HepG2 (cell line): ENCODE measurements at regions not wholly inside any gene's neighbourhood (a gene's known extent, or its start where the extent isn't known, plus 50 kb on each side); places are given as distances from the start of the nearest gene placed in this dataset.

Experiments used
- ATAC-seq: fragments of 200-7000 bp; cut with Tn5 transposase; 3 replicates; pipeline ENCODE4 v1.9.1; 2020; ENCODE audit warnings: mild to moderate bottlenecking, moderate library complexity
- BruUV-seq: library from RNA; stranded (reverse); fragments of 400-500 nt; replicated peaks from 2 replicates; lab custom pipeline; 2021; lab: Mats Ljungman, UMichigan
- CTCF ChIA-PET: fragments of 300-600 bp; formaldehyde crosslinking; extraction: SDS; loops from one replicate; lab custom pipeline; 2021; ENCODE audit warnings: low total read pairs, inconsistent platforms, low intra/inter-chr PET ratio; lab: Yijun Ruan, JAX
- POLR2A ChIA-PET: fragments of 350-600 bp; sonication (Branson Sonifier 250); formaldehyde crosslinking; loops from one replicate; lab custom pipeline; 2020; ENCODE audit warnings: antibody characterized with exemption, inconsistent platforms; lab: Yijun Ruan, JAX
- DNase-seq: peaks from one replicate; pipeline ENCODE4 v3.0.0-alpha.2; 2015; ENCODE audit warnings: low spot score
- FAIRE-seq: peaks from 3 replicates; lab custom pipeline; 2011; peaks lifted over from hg19 to GRCh38; lab: Jason Lieb, UNC
- H2AFZ ChIP-seq: one replicate; pipeline ENCODE4 v1.6.1; 2011; ENCODE audit warnings: low read length, inconsistent platforms
- H3K27ac ChIP-seq: fragments of 300-600 bp; 3 replicates; pipeline ENCODE4 v1.8.0; 2011; ENCODE audit warnings: mixed run types, mild to moderate bottlenecking, mixed read lengths, low read length, inconsistent platforms; ENCODE audit not compliant: insufficient read depth; ENCODE audit errors: extremely low read length
- H3K27me3 ChIP-seq, 2 experiments: fragments of 200-600 bp in 1 of 2; 2 replicates in 1 of 2; 3 replicates in 1 of 2; pipeline versions ENCODE4 v1.6.0 to v1.8.0; 2011; ENCODE audit warnings: low read length in 2 of 2, mild to moderate bottlenecking in 2 of 2, moderate library complexity in 2 of 2, inconsistent platforms in 1 of 2; ENCODE audit not compliant: insufficient read depth in 2 of 2, control insufficient read depth in 1 of 2
- H3K36me3 ChIP-seq, 2 experiments: fragments of 200-600 bp in 1 of 2; replicated peaks in 1 of 2; 2 replicates in 1 of 2; 3 replicates in 1 of 2; pipeline versions ENCODE4 v1.5.1 to v1.8.0; 2011; ENCODE audit warnings: low read length in 2 of 2, inconsistent platforms in 1 of 2; ENCODE audit not compliant: insufficient read depth in 2 of 2, control insufficient read depth in 1 of 2
- H3K4me1 ChIP-seq: 2 replicates; pipeline ENCODE4 v1.5.1; 2012; ENCODE audit warnings: low read length, inconsistent platforms; ENCODE audit not compliant: insufficient read depth
- H3K4me2 ChIP-seq: 2 replicates; pipeline ENCODE4 v1.6.0; 2011; ENCODE audit warnings: low read depth, low read length, inconsistent platforms
- H3K4me3 ChIP-seq, 3 experiments: fragments of 200-600 bp in 1 of 3; sonication (generic), shearing (Covaris generic) in 1 of 3; replicated peaks in 1 of 3; 2 replicates each; pipeline ENCODE4 v1.5.1; 2011 to 2016; ENCODE audit warnings: low read length in 3 of 3, inconsistent platforms in 2 of 3, low read depth in 2 of 3, mild to moderate bottlenecking in 2 of 3, control low read depth in 1 of 3, mixed read lengths in 1 of 3; ENCODE audit not compliant: insufficient read depth in 1 of 3
- H3K79me2 ChIP-seq: one replicate; pipeline ENCODE4 v1.6.1; 2011; ENCODE audit warnings: low read length, inconsistent platforms; ENCODE audit not compliant: insufficient read depth
- H3K9ac ChIP-seq: 2 replicates; pipeline ENCODE4 v1.6.0; 2011; ENCODE audit warnings: mild to moderate bottlenecking, low read depth, low read length, inconsistent platforms; ENCODE audit not compliant: insufficient read depth
- H3K9me3 ChIP-seq: 2 replicates; pipeline ENCODE4 v1.5.1; 2012; ENCODE audit warnings: mild to moderate bottlenecking, low read length
- H4K20me1 ChIP-seq: 2 replicates; pipeline ENCODE4 v1.6.0; 2011; ENCODE audit warnings: inconsistent platforms, mild to moderate bottlenecking, low read length, moderate library complexity; ENCODE audit not compliant: insufficient read depth
- ELF1 ChIP-seq: sonication (generic); formaldehyde crosslinking; IDR thresholded peaks from 2 replicates; pipeline ENCODE4 v1.4.0; 2020; ENCODE audit warnings: missing genetic modification reagents
- MTA3 ChIP-seq: sonication (generic); formaldehyde crosslinking; IDR thresholded peaks from 2 replicates; pipeline ENCODE4 v1.4.0; 2020; ENCODE audit warnings: missing genetic modification reagents
- NKX3-1 ChIP-seq: sonication (generic); formaldehyde crosslinking; IDR thresholded peaks from 2 replicates; pipeline ENCODE4 v1.5.0; 2020; ENCODE audit warnings: missing genetic modification reagents
- WGBS: methylation state at CpG from one replicate; pipeline ENCODE4 v1.1.6; 2017; ENCODE audit warnings: low lambda C conversion rate; 5-methylcytosine and 5-hydroxymethylcytosine counted together
- in situ Hi-C: cut with HindIII; loops from 2 replicates; pipeline ENCODE4 v1.10.0; 2017; ENCODE audit warnings: low pct_unique_long_range_greater_than_20kb; ENCODE audit not compliant: extremely low pct_ligation_motif_present
- intact Hi-C: fragments of 100-400 bp; cut with micrococcal nuclease; formaldehyde crosslinking; loops from one replicate; pipeline ENCODE4 v1.10.0; 2022; ENCODE audit not compliant: unreplicated experiment
- TF ChIP-seq, protein P1 (sequence below), 2 experiments: sonication (generic) in 1 of 2; formaldehyde crosslinking in 1 of 2; IDR thresholded peaks; 2 replicates each; pipeline versions ENCODE4 v1.6.1 to v1.9.0; 2014 to 2022; ENCODE audit warnings: antibody characterized with exemption in 1 of 2, borderline replicate concordance in 1 of 2, inconsistent platforms in 1 of 2, low read depth in 1 of 2, missing genetic modification reagents in 1 of 2
- TF ChIP-seq, protein P2 (sequence below): IDR thresholded peaks from 2 replicates; pipeline ENCODE4 v1.6.1; 2012; ENCODE audit warnings: inconsistent platforms

DNA sequence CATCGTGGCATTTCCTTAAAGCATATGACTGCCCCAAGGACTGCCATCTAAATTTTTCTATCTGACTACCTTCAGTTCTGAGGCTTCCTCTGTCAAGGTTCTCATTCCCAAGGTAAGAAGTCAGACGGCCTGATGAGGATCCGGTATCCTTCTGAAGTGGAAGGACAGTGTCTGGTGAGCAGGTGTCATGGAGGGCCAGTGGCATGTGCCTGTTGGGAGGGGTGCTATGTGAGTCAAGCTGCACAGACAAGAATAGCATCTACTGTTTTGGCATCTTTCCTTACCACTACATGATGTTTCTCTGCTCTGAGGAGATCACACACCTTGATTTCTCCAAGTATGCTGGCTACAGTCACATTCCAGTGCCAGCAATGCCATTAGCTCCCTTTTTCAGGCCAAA is 99.6 kb upstream of the RGS1 start:
- in situ Hi-C loops (loop anchor here (5.0 to 25.0 kb wide), 3 partner anchors 136 to 541 kb away; no protein-coding TSS in a partner anchor), intact Hi-C loops (no loop called here)
- no peaks in the 10 kb centered on the region for H3K36me3 ChIP-seq
- H3K27me3 ChIP-seq = peaks cover 0 to 10% of the 10 kb centered on the region in 2 experiments; a peak in 1 of 5 replicates
- ChIA-PET POLR2A (no interaction called here), CTCF (no interaction called here)
- no peaks in the 10 kb centered on the region for H3K4me1 ChIP-seq
- no peak overlapping the region for H3K4me3 ChIP-seq
- H3K27ac ChIP-seq = no peak overlapping the region
- FAIRE-seq (no peak), ATAC-seq (peak; percentile 43; the same call in 2 of the 3 replicates), DNase-seq (no peak)
- H4K20me1 ChIP-seq = no peaks in the 10 kb centered on the region
- WGBS = 28% methylated on average over 3 of the region's 3 CpGs
- no peak overlapping the region for H3K9ac ChIP-seq
- H3K4me2 ChIP-seq = no peak overlapping the region
- no peak overlapping the region for H2AFZ ChIP-seq
- BruUV-seq = no TSS peak
- no peaks in the 10 kb centered on the region for H3K79me2 ChIP-seq
- TF ChIP-seq MTA3 (CRISPR knock-in tag) = no peak
- TF ChIP-seq NKX3-1 (CRISPR knock-in tag) = no peak
- no peak for TF ChIP-seq ELF1 (CRISPR knock-in tag)
- TF ChIP-seq, protein P1, sequence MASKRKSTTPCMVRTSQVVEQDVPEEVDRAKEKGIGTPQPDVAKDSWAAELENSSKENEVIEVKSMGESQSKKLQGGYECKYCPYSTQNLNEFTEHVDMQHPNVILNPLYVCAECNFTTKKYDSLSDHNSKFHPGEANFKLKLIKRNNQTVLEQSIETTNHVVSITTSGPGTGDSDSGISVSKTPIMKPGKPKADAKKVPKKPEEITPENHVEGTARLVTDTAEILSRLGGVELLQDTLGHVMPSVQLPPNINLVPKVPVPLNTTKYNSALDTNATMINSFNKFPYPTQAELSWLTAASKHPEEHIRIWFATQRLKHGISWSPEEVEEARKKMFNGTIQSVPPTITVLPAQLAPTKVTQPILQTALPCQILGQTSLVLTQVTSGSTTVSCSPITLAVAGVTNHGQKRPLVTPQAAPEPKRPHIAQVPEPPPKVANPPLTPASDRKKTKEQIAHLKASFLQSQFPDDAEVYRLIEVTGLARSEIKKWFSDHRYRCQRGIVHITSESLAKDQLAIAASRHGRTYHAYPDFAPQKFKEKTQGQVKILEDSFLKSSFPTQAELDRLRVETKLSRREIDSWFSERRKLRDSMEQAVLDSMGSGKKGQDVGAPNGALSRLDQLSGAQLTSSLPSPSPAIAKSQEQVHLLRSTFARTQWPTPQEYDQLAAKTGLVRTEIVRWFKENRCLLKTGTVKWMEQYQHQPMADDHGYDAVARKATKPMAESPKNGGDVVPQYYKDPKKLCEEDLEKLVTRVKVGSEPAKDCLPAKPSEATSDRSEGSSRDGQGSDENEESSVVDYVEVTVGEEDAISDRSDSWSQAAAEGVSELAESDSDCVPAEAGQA (IDR thresholded peaks at IDR 0.05; ENCODE audit: low read depth) = no peak
- TF ChIP-seq, protein P1 (CRISPR knock-in tag; IDR thresholded peaks at IDR 0.05; ENCODE audit: borderline replicate concordance) = no peak
- TF ChIP-seq, protein P2, sequence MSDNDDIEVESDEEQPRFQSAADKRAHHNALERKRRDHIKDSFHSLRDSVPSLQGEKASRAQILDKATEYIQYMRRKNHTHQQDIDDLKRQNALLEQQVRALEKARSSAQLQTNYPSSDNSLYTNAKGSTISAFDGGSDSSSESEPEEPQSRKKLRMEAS = no peak
- no peaks in the 10 kb centered on the region for H3K9me3 ChIP-seq
